Jurkat, Clone E6-1 (cell line): ENCODE measurements at regions not wholly inside any gene's neighbourhood (a gene's known extent, or its start where the extent isn't known, plus 50 kb on each side); places are given as distances from the start of the nearest gene placed in this dataset.

Experiments used
- DNase-seq: peaks from one replicate; pipeline ENCODE4 v3.0.0-alpha.2; 2011; ENCODE audit warnings: low read depth, low spot score
- H3K4me3 ChIP-seq: 2 replicates; pipeline ENCODE4 v1.5.1; 2011; ENCODE audit warnings: mild to moderate bottlenecking, low read length, control low read depth, moderate library complexity

- no peak for DNase-seq
These were observed 410.0 kb upstream of the CCDC196 start for GRCh38 chr14:66076176-66076575.

GRCh38 chr14:66078006-66078405 is 408.2 kb upstream of the CCDC196 start:
- DNase-seq: no peak
- H3K4me3 ChIP-seq: no peak overlapping the region

More at GRCh38 chr14:66076176-66076575, 410.0 kb upstream of the CCDC196 start:
- H3K4me3 ChIP-seq: no peak overlapping the region

GRCh38 chr14:66081594-66082376 is 404.4 kb upstream of the CCDC196 start:
- H3K4me3 ChIP-seq: no peak overlapping the region
- DNase-seq: no peak

- no peak overlapping the region for H3K4me3 ChIP-seq
- no peak for DNase-seq
These were observed 400.9 kb upstream of the CCDC196 start for GRCh38 chr14:66085224-66085623.

- no peak overlapping the region for H3K4me3 ChIP-seq
- no peak for DNase-seq
These were observed 400.5 kb upstream of the CCDC196 start for GRCh38 chr14:66085665-66086064.

GRCh38 chr14:66087231-66087630 is 398.9 kb upstream of the CCDC196 start:
- DNase-seq: no peak
- H3K4me3 ChIP-seq: no peak overlapping the region

GRCh38 chr14:66088656-66089055 is 397.5 kb upstream of the CCDC196 start:
- DNase-seq: no peak
- no peak overlapping the region for H3K4me3 ChIP-seq

- DNase-seq: no peak
- H3K4me3 ChIP-seq: no peak overlapping the region
These were observed 394.0 kb upstream of the CCDC196 start for GRCh38 chr14:66092206-66092605.

GRCh38 chr14:66092748-66093147 is 393.4 kb upstream of the CCDC196 start:
- DNase-seq: no peak
- no peak overlapping the region for H3K4me3 ChIP-seq

- no peak overlapping the region for H3K4me3 ChIP-seq
- no peak for DNase-seq
These were observed 392.0 kb upstream of the CCDC196 start for GRCh38 chr14:66094001-66094727.

GRCh38 chr14:66099451-66099850 is 386.7 kb upstream of the CCDC196 start:
- no peak for DNase-seq
- no peak overlapping the region for H3K4me3 ChIP-seq

- no peak for DNase-seq
- H3K4me3 ChIP-seq: no peak overlapping the region
These were observed 386.2 kb upstream of the CCDC196 start for GRCh38 chr14:66099931-66100330.

- DNase-seq: no peak
- H3K4me3 ChIP-seq: no peak overlapping the region
These were observed 384.5 kb upstream of the CCDC196 start for GRCh38 chr14:66101662-66102061.

GRCh38 chr14:66104486-66104885 is 381.7 kb upstream of the CCDC196 start:
- no peak for DNase-seq
- no peak overlapping the region for H3K4me3 ChIP-seq

GRCh38 chr14:66105815-66106214 is 380.4 kb upstream of the CCDC196 start:
- H3K4me3 ChIP-seq: no peak overlapping the region
- no peak for DNase-seq

GRCh38 chr14:66109426-66109825 is 376.7 kb upstream of the CCDC196 start:
- H3K4me3 ChIP-seq: no peak overlapping the region
- DNase-seq: no peak

- DNase-seq: no peak
- H3K4me3 ChIP-seq: no peak overlapping the region
These were observed 374.3 kb upstream of the CCDC196 start for GRCh38 chr14:66111891-66112290.

GRCh38 chr14:66114071-66114470 is 372.1 kb upstream of the CCDC196 start:
- DNase-seq: no peak
- no peak overlapping the region for H3K4me3 ChIP-seq

- H3K4me3 ChIP-seq: no peak overlapping the region
- DNase-seq: no peak
These were observed 370.2 kb upstream of the CCDC196 start for GRCh38 chr14:66115740-66116502.

GRCh38 chr14:66116732-66117131 is 369.4 kb upstream of the CCDC196 start:
- H3K4me3 ChIP-seq: no peak overlapping the region
- no peak for DNase-seq
